ENCODE measurements at regions not wholly inside any gene's neighbourhood (a gene's known extent, or its start where the extent isn't known, plus 50 kb on each side); places are given as distances from the start of the nearest gene placed in this dataset.

DNA sequence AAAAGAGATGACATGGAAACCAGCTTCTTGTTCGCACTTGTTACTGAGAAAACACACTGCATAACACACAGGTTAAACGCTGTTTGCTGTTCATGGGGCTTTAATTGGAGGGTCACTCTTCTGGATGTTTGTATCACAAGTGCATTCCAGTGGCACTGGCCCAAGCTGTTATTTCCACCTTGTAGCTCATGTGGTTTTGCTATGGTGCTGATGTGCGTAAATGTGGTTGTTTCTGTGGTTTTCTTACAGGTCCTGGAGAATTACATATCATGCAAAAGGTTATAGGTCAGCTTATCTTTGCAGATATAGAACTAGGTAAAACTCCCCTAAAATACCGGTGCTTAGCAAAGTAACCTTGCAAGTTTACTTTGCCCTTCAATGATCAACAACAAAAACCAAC lies 89.3 kb upstream of the AHI1 start:
- no peak for DNase-seq (ENCODE audit: low spot score)
- Mint-ChIP-seq H3K27ac (no peak overlapping the region), H3K9me3 (peaks cover 8% of the 10 kb centered on the region), H3K36me3 (ENCODE audit: low read depth) (0 out of 3 replicates have a peak, but pooled peaks cover 3% of the 10 kb centered on the region), H3K4me1 (peaks cover 1% of the 10 kb centered on the region; the same call in 2 of the 3 replicates), H3K27me3 (ENCODE audit: insufficient read depth, low read depth, poor library complexity) (no peaks in the 10 kb centered on the region), H3K4me3 (no peak overlapping the region)
- no peak for ATAC-seq
- H3K79me2 ChIP-seq (replicated peaks; ENCODE audit: insufficient read depth), result no peaks in the 10 kb centered on the region
- TF ChIP-seq CREB1 (CRISPR knock-in tag; IDR thresholded peaks at IDR 0.05; ENCODE audit: low read depth), result no peak
- TF ChIP-seq, protein P1, sequence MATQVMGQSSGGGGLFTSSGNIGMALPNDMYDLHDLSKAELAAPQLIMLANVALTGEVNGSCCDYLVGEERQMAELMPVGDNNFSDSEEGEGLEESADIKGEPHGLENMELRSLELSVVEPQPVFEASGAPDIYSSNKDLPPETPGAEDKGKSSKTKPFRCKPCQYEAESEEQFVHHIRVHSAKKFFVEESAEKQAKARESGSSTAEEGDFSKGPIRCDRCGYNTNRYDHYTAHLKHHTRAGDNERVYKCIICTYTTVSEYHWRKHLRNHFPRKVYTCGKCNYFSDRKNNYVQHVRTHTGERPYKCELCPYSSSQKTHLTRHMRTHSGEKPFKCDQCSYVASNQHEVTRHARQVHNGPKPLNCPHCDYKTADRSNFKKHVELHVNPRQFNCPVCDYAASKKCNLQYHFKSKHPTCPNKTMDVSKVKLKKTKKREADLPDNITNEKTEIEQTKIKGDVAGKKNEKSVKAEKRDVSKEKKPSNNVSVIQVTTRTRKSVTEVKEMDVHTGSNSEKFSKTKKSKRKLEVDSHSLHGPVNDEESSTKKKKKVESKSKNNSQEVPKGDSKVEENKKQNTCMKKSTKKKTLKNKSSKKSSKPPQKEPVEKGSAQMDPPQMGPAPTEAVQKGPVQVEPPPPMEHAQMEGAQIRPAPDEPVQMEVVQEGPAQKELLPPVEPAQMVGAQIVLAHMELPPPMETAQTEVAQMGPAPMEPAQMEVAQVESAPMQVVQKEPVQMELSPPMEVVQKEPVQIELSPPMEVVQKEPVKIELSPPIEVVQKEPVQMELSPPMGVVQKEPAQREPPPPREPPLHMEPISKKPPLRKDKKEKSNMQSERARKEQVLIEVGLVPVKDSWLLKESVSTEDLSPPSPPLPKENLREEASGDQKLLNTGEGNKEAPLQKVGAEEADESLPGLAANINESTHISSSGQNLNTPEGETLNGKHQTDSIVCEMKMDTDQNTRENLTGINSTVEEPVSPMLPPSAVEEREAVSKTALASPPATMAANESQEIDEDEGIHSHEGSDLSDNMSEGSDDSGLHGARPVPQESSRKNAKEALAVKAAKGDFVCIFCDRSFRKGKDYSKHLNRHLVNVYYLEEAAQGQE (IDR thresholded peaks at IDR 0.05; ENCODE audit: unreplicated experiment), result no peak
- no peak for TF ChIP-seq POLR2AphosphoS5 (IDR thresholded peaks at IDR 0.05; ENCODE audit: low read depth)
- no peak for TF ChIP-seq ZNF114 (CRISPR knock-in tag; IDR thresholded peaks at IDR 0.05)
- TF ChIP-seq ZNF331 (CRISPR knock-in tag; IDR thresholded peaks at IDR 0.05; ENCODE audit: low read depth), result no peak
- TF ChIP-seq JUNB (IDR thresholded peaks at IDR 0.05; ENCODE audit: unreplicated experiment), result no peak
- TF ChIP-seq EZH2phosphoT487 (IDR thresholded peaks at IDR 0.05; ENCODE audit: unreplicated experiment), result no peak
- TF ChIP-seq EZH2 (IDR thresholded peaks at IDR 0.05; ENCODE audit: low read depth, unreplicated experiment), result no peak
- TF ChIP-seq, protein P2, sequence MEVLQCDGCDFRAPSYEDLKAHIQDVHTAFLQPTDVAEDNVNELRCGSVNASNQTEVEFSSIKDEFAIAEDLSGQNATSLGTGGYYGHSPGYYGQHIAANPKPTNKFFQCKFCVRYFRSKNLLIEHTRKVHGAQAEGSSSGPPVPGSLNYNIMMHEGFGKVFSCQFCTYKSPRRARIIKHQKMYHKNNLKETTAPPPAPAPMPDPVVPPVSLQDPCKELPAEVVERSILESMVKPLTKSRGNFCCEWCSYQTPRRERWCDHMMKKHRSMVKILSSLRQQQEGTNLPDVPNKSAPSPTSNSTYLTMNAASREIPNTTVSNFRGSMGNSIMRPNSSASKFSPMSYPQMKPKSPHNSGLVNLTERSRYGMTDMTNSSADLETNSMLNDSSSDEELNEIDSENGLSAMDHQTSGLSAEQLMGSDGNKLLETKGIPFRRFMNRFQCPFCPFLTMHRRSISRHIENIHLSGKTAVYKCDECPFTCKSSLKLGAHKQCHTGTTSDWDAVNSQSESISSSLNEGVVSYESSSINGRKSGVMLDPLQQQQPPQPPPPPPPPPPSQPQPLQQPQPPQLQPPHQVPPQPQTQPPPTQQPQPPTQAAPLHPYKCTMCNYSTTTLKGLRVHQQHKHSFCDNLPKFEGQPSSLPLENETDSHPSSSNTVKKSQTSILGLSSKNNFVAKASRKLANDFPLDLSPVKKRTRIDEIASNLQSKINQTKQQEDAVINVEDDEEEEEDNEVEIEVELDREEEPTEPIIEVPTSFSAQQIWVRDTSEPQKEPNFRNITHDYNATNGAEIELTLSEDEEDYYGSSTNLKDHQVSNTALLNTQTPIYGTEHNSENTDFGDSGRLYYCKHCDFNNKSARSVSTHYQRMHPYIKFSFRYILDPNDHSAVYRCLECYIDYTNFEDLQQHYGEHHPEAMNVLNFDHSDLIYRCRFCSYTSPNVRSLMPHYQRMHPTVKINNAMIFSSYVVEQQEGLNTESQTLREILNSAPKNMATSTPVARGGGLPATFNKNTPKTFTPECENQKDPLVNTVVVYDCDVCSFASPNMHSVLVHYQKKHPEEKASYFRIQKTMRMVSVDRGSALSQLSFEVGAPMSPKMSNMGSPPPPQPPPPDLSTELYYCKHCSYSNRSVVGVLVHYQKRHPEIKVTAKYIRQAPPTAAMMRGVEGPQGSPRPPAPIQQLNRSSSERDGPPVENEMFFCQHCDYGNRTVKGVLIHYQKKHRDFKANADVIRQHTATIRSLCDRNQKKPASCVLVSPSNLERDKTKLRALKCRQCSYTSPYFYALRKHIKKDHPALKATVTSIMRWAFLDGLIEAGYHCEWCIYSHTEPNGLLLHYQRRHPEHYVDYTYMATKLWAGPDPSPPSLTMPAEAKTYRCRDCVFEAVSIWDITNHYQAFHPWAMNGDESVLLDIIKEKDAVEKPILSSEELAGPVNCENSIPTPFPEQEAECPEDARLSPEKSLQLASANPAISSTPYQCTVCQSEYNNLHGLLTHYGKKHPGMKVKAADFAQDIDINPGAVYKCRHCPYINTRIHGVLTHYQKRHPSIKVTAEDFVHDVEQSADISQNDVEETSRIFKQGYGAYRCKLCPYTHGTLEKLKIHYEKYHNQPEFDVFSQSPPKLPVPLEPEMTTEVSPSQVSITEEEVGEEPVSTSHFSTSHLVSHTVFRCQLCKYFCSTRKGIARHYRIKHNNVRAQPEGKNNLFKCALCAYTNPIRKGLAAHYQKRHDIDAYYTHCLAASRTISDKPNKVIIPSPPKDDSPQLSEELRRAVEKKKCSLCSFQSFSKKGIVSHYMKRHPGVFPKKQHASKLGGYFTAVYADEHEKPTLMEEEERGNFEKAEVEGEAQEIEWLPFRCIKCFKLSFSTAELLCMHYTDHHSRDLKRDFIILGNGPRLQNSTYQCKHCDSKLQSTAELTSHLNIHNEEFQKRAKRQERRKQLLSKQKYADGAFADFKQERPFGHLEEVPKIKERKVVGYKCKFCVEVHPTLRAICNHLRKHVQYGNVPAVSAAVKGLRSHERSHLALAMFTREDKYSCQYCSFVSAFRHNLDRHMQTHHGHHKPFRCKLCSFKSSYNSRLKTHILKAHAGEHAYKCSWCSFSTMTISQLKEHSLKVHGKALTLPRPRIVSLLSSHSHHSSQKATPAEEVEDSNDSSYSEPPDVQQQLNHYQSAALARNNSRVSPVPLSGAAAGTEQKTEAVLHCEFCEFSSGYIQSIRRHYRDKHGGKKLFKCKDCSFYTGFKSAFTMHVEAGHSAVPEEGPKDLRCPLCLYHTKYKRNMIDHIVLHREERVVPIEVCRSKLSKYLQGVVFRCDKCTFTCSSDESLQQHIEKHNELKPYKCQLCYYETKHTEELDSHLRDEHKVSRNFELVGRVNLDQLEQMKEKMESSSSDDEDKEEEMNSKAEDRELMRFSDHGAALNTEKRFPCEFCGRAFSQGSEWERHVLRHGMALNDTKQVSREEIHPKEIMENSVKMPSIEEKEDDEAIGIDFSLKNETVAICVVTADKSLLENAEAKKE (CRISPR knock-in tag; IDR thresholded peaks at IDR 0.05), result no peak
- no peak for TF ChIP-seq STAT1 (IDR thresholded peaks at IDR 0.05; ENCODE audit: unreplicated experiment)
- TF ChIP-seq, protein P3, sequence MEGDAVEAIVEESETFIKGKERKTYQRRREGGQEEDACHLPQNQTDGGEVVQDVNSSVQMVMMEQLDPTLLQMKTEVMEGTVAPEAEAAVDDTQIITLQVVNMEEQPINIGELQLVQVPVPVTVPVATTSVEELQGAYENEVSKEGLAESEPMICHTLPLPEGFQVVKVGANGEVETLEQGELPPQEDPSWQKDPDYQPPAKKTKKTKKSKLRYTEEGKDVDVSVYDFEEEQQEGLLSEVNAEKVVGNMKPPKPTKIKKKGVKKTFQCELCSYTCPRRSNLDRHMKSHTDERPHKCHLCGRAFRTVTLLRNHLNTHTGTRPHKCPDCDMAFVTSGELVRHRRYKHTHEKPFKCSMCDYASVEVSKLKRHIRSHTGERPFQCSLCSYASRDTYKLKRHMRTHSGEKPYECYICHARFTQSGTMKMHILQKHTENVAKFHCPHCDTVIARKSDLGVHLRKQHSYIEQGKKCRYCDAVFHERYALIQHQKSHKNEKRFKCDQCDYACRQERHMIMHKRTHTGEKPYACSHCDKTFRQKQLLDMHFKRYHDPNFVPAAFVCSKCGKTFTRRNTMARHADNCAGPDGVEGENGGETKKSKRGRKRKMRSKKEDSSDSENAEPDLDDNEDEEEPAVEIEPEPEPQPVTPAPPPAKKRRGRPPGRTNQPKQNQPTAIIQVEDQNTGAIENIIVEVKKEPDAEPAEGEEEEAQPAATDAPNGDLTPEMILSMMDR (conservative IDR thresholded peaks at IDR 0.05; ENCODE audit: low read depth in 2 of 2), result no peak
- no peak for TF ChIP-seq NANOG (IDR thresholded peaks at IDR 0.05; ENCODE audit: borderline replicate concordance)
- TF ChIP-seq, protein P4, sequence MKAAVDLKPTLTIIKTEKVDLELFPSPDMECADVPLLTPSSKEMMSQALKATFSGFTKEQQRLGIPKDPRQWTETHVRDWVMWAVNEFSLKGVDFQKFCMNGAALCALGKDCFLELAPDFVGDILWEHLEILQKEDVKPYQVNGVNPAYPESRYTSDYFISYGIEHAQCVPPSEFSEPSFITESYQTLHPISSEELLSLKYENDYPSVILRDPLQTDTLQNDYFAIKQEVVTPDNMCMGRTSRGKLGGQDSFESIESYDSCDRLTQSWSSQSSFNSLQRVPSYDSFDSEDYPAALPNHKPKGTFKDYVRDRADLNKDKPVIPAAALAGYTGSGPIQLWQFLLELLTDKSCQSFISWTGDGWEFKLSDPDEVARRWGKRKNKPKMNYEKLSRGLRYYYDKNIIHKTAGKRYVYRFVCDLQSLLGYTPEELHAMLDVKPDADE (IDR thresholded peaks at IDR 0.05), result no peak
- no peak overlapping the region for H2AFZ ChIP-seq
- H3K4me3 ChIP-seq, result no peak overlapping the region
- no peaks in the 10 kb centered on the region for H3K4me1 ChIP-seq (ENCODE audit: insufficient read depth)
- H4K20me1 ChIP-seq (replicated peaks; ENCODE audit: insufficient read depth), result no peaks in the 10 kb centered on the region
- peaks cover 8% of the 10 kb centered on the region for H3K9me2 ChIP-seq (ENCODE audit: insufficient read depth)
- H3K4me2 ChIP-seq, result no peak overlapping the region
- no peaks in the 10 kb centered on the region for H3F3A ChIP-seq (replicated peaks; ENCODE audit: low read depth)
- no peaks in the 10 kb centered on the region for H3K27me3 ChIP-seq (ENCODE audit: insufficient read depth)
- H3K36me3 ChIP-seq (ENCODE audit: insufficient read depth), result no peaks in the 10 kb centered on the region
- no peak overlapping the region for H3K27ac ChIP-seq (ENCODE audit: low read depth)

Measured in GM23338 (cell line).